SK-N-MC (cell line): ENCODE measurements at regions not wholly inside any gene's neighbourhood (a gene's known extent, or its start where the extent isn't known, plus 50 kb on each side); places are given as distances from the start of the nearest gene placed in this dataset.

Source experiments
- DNase-seq: peaks from one replicate; pipeline ENCODE4 v3.0.0-alpha.2; 2011; ENCODE audit warnings: low read depth, low spot score
- H3K27ac ChIP-seq: fragments of 200-600 bp; sonication (generic); 2 replicates; pipeline ENCODE4 v1.5.1; 2016; ENCODE audit warnings: mixed run types
- H3K36me3 ChIP-seq: fragments of 200-600 bp; sonication (generic); 2 replicates; pipeline ENCODE4 v1.6.1; 2017; ENCODE audit warnings: antibody characterized with exemption, low read length, mixed read lengths; ENCODE audit not compliant: insufficient read depth
- H3K4me3 ChIP-seq: fragments of 200-600 bp; sonication (generic); 2 replicates; pipeline ENCODE4 v1.5.1; 2016
- H3K9ac ChIP-seq: fragments of 200-600 bp; sonication (generic); 2 replicates; pipeline ENCODE4 v1.8.0; 2017; ENCODE audit warnings: mixed run types, mixed read lengths; ENCODE audit not compliant: insufficient read length
- H3K9me3 ChIP-seq: fragments of 200-600 bp; sonication (generic); 2 replicates; pipeline ENCODE4 v1.6.1; 2017; ENCODE audit warnings: low read depth, mild to moderate bottlenecking, antibody characterized with exemption, low read length, moderate library complexity, mixed read lengths
- EZH2 ChIP-seq: fragments of 200-600 bp; sonication (generic); IDR thresholded peaks from one replicate; pipeline ENCODE4 v1.6.1; 2017; ENCODE audit warnings: antibody characterized with exemption
- FOXP2 ChIP-seq: optimal IDR thresholded peaks from 2 replicates; pipeline ENCODE3; 2011; ENCODE audit warnings: mild to moderate bottlenecking, moderate library complexity; ENCODE audit not compliant: insufficient read depth; ENCODE audit errors: extremely low read length, control extremely low read depth
- POLR2AphosphoS5 ChIP-seq: IDR thresholded peaks from 2 replicates; pipeline ENCODE4 v1.6.1; 2012; ENCODE audit warnings: mild to moderate bottlenecking, low read depth, low read length, borderline replicate concordance

GRCh38 chr11:100581318-100581717 lies 105.8 kb upstream of the ARHGAP42 start:
- Histone ChIP-seq H3K9me3 (no peaks in the 10 kb centered on the region), H3K4me3 (no peak overlapping the region), H3K27ac (no peak overlapping the region), H3K36me3 (no peaks in the 10 kb centered on the region), H3K9ac (no peak overlapping the region)
- TF ChIP-seq EZH2 (no peak), POLR2AphosphoS5 (no peak), FOXP2 (no peak)
- DNase-seq = no peak

GRCh38 chr11:100584201-100584985 lies 102.7 kb upstream of the ARHGAP42 start:
- H3K36me3 ChIP-seq = no peaks in the 10 kb centered on the region
- no peak for TF ChIP-seq FOXP2
- TF ChIP-seq POLR2AphosphoS5 = no peak
- no peak for TF ChIP-seq EZH2
- no peak overlapping the region for H3K4me3 ChIP-seq
- H3K9ac ChIP-seq = no peak overlapping the region
- no peak overlapping the region for H3K27ac ChIP-seq
- DNase-seq = no peak
- H3K9me3 ChIP-seq = no peaks in the 10 kb centered on the region

- Histone ChIP-seq H3K9me3 (no peaks in the 10 kb centered on the region), H3K9ac (no peak overlapping the region), H3K27ac (no peak overlapping the region), H3K36me3 (no peaks in the 10 kb centered on the region), H3K4me3 (no peak overlapping the region)
- no peak for DNase-seq
- TF ChIP-seq POLR2AphosphoS5 (no peak), EZH2 (no peak), FOXP2 (no peak)
These were observed 101.4 kb upstream of the ARHGAP42 start for GRCh38 chr11:100585728-100586127.

- no peak for DNase-seq
- no peaks in the 10 kb centered on the region for H3K36me3 ChIP-seq
- no peak overlapping the region for H3K4me3 ChIP-seq
- H3K9ac ChIP-seq = no peak overlapping the region
- H3K27ac ChIP-seq = no peak overlapping the region
- no peak for TF ChIP-seq POLR2AphosphoS5
- TF ChIP-seq FOXP2 = no peak
- no peak for TF ChIP-seq EZH2
- H3K9me3 ChIP-seq = no peaks in the 10 kb centered on the region
These were observed 100.6 kb upstream of the ARHGAP42 start for GRCh38 chr11:100586361-100587101.

- Histone ChIP-seq H3K9me3 (no peaks in the 10 kb centered on the region), H3K9ac (no peak overlapping the region), H3K4me3 (no peak overlapping the region), H3K36me3 (no peaks in the 10 kb centered on the region), H3K27ac (no peak overlapping the region)
- no peak for DNase-seq
- TF ChIP-seq POLR2AphosphoS5 (no peak), EZH2 (no peak), FOXP2 (no peak)
These were observed 94.3 kb upstream of the ARHGAP42 start for GRCh38 chr11:100592619-100593260.

GRCh38 chr11:100593291-100593690 lies 93.8 kb upstream of the ARHGAP42 start:
- TF ChIP-seq EZH2 = no peak
- TF ChIP-seq FOXP2 = no peak
- H3K27ac ChIP-seq = no peak overlapping the region
- H3K9ac ChIP-seq = no peak overlapping the region
- H3K4me3 ChIP-seq = no peak overlapping the region
- DNase-seq = no peak
- no peaks in the 10 kb centered on the region for H3K9me3 ChIP-seq
- H3K36me3 ChIP-seq = no peaks in the 10 kb centered on the region

GRCh38 chr11:100594320-100594719 lies 92.8 kb upstream of the ARHGAP42 start:
- TF ChIP-seq FOXP2 (no peak), EZH2 (no peak), POLR2AphosphoS5 (no peak)
- H3K36me3 ChIP-seq = no peaks in the 10 kb centered on the region
- H3K27ac ChIP-seq = no peak overlapping the region
- DNase-seq = no peak
- no peaks in the 10 kb centered on the region for H3K9me3 ChIP-seq
- no peak overlapping the region for H3K4me3 ChIP-seq
- H3K9ac ChIP-seq = no peak overlapping the region

GRCh38 chr11:100600941-100601340 lies 86.1 kb upstream of the ARHGAP42 start:
- Histone ChIP-seq H3K9me3 (no peaks in the 10 kb centered on the region), H3K27ac (no peak overlapping the region), H3K4me3 (no peak overlapping the region), H3K9ac (no peak overlapping the region), H3K36me3 (no peaks in the 10 kb centered on the region)
- no peak for DNase-seq
- no peak for TF ChIP-seq EZH2
- no peak for TF ChIP-seq POLR2AphosphoS5
- TF ChIP-seq FOXP2 = no peak
